Gastroesophageal sphincter (tissue), 3 donors: ENCODE measurements at regions not wholly inside any gene's neighbourhood (a gene's known extent, or its start where the extent isn't known, plus 50 kb on each side); places are given as distances from the start of the nearest gene placed in this dataset.

ENCODE experiments used
- CTCF ChIP-seq, 4 experiments: fragments of 200-600 bp in 2 of 4; fragments of 450-650 bp in 2 of 4; sonication (generic) in 1 of 4; IDR thresholded peaks; one replicate each; pipeline ENCODE4 v1.5.1; 2017 to 2019; ENCODE audit warnings: antibody characterized with exemption in 4 of 4, mild to moderate bottlenecking in 2 of 4, moderate library complexity in 2 of 4
- EP300 ChIP-seq: sonication (generic); formaldehyde crosslinking; IDR thresholded peaks from one replicate; pipeline ENCODE4 v1.6.1; 2017; ENCODE audit warnings: antibody characterized with exemption, mild to moderate bottlenecking
- POLR2A ChIP-seq, 2 donors: fragments of 450-650 bp; IDR thresholded peaks; one replicate each; pipeline ENCODE4 v1.6.1; 2017; ENCODE audit warnings: antibody characterized with exemption in 2 of 2, mild to moderate bottlenecking in 2 of 2, moderate library complexity in 1 of 2
- POLR2AphosphoS5 ChIP-seq: sonication (generic); formaldehyde crosslinking; IDR thresholded peaks from one replicate; pipeline ENCODE4 v1.6.1; 2017; ENCODE audit warnings: antibody characterized with exemption

DNA sequence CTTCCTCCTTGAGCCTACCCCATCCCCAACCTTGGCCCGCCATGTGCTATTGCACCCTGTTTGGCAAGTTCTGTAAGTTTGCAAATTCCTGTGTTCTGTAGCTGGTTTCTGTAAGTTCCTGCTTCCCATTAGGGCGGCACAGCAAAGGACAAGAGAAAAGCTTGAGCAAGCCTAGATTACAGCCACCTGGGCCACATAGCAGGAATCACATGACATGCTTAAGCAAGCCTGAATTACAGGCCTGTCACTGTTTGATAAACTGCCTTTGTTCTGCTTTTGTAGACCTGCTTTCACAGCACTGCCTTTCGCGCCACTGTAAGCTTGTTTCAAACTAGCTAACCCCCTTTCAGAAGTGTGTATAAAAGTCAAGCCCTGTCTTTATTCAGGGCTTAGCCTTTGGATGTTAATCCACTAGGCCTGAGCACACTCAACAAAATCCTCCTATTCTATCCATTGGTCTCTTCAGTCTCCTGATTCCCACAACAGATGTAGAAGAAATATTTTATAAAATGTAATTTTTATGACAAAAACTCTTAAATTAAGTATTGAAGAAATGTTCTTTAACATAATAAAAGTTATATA is 906.8 kb upstream of the NDST4 start:
- TF ChIP-seq CTCF (IDR thresholded peaks at IDR 0.05) = no peak
- TF ChIP-seq POLR2A (IDR thresholded peaks at IDR 0.05) = no peak
- TF ChIP-seq POLR2AphosphoS5 = no peak
- TF ChIP-seq EP300 = no peak
